IMR-90 (cell line): ENCODE measurements at regions not wholly inside any gene's neighbourhood (a gene's known extent, or its start where the extent isn't known, plus 50 kb on each side); places are given as distances from the start of the nearest gene placed in this dataset.

Experiments
- ATAC-seq: fragments of 200-7000 bp; cut with Tn5 transposase; 2 replicates; pipeline ENCODE4 v1.9.1; 2020; ENCODE audit warnings: low read depth, mild to moderate bottlenecking, moderate library complexity
- BruUV-seq: library from RNA; stranded (reverse); fragments of 400-500 nt; replicated peaks from 2 replicates; lab custom pipeline; 2021; lab: Mats Ljungman, UMichigan
- CTCF ChIA-PET: fragments of 300-600 bp; formaldehyde crosslinking; extraction: SDS; loops from one replicate; lab custom pipeline; 2021; ENCODE audit warnings: antibody characterized with exemption; lab: Yijun Ruan, JAX
- POLR2A ChIA-PET: fragments of 300-600 bp; sonication (Branson Sonifier 250); formaldehyde crosslinking; loops from one replicate; lab custom pipeline; 2022; ENCODE audit warnings: antibody characterized with exemption; ENCODE audit not compliant: unreplicated experiment; lab: Charles Lee
- DNase-seq: peaks from one replicate; pipeline ENCODE4 v3.0.0; 2013
- H2AFZ ChIP-seq: replicated peaks from 2 replicates; pipeline ENCODE3; 2013; ENCODE audit warnings: low read length, mild to moderate bottlenecking; ENCODE audit not compliant: poor library complexity
- H2AK5ac ChIP-seq: 2 replicates; pipeline ENCODE4 v1.6.1; 2013; ENCODE audit warnings: low read depth, low read length, inconsistent platforms
- H2AK9ac ChIP-seq: replicated peaks from 2 replicates; pipeline ENCODE3; 2013; ENCODE audit warnings: mild to moderate bottlenecking, low read depth, low read length, moderate library complexity; ENCODE audit not compliant: poor library complexity
- H2BK120ac ChIP-seq: 2 replicates; pipeline ENCODE4 v1.6.1; 2013; ENCODE audit warnings: low read depth, low read length, inconsistent platforms
- H2BK15ac ChIP-seq: 3 replicates; pipeline ENCODE4 v1.6.1; 2013; ENCODE audit warnings: low read depth, low read length, inconsistent platforms
- H2BK20ac ChIP-seq: 2 replicates; pipeline ENCODE4 v1.6.1; 2013; ENCODE audit warnings: low read depth, mild to moderate bottlenecking, inconsistent platforms, low read length, moderate library complexity
- H2BK5ac ChIP-seq: 2 replicates; pipeline ENCODE4 v1.6.1; 2013; ENCODE audit warnings: mild to moderate bottlenecking, low read depth, low read length, inconsistent platforms; ENCODE audit not compliant: poor library complexity, severe bottlenecking
- H3K14ac ChIP-seq: replicated peaks from 2 replicates; pipeline ENCODE4 v1.6.1; 2013; ENCODE audit warnings: low read depth, low read length, inconsistent platforms
- H3K18ac ChIP-seq: 2 replicates; pipeline ENCODE4 v1.6.1; 2013; ENCODE audit warnings: low read depth, low read length, control low read depth
- H3K23ac ChIP-seq: 2 replicates; pipeline ENCODE4 v1.6.1; 2013; ENCODE audit warnings: low read depth, low read length, inconsistent platforms
- H3K27ac ChIP-seq: 2 replicates; pipeline ENCODE4 v1.5.1; 2013; ENCODE audit warnings: mild to moderate bottlenecking, control low read depth, low read length; ENCODE audit not compliant: insufficient read depth
- H3K27me3 ChIP-seq: 2 replicates; pipeline ENCODE4 v1.6.1; 2013; ENCODE audit warnings: low read length; ENCODE audit not compliant: control insufficient read depth, insufficient read depth
- H3K36me3 ChIP-seq: 2 replicates; pipeline ENCODE4 v1.6.1; 2013; ENCODE audit warnings: low read length, mixed read lengths; ENCODE audit not compliant: control insufficient read depth, insufficient read depth
- H3K4ac ChIP-seq: 2 replicates; pipeline ENCODE4 v1.6.1; 2013; ENCODE audit warnings: low read depth, low read length, inconsistent platforms
- H3K4me1 ChIP-seq: 2 replicates; pipeline ENCODE4 v1.6.1; 2013; ENCODE audit warnings: low read length, mixed read lengths; ENCODE audit not compliant: control insufficient read depth, insufficient read depth
- H3K4me2 ChIP-seq: 2 replicates; pipeline ENCODE4 v1.6.1; 2013; ENCODE audit warnings: low read depth, mild to moderate bottlenecking, control low read depth, low read length, moderate library complexity
- H3K4me3 ChIP-seq: 2 replicates; pipeline ENCODE4 v1.5.1; 2013; ENCODE audit warnings: low read depth, mild to moderate bottlenecking, control low read depth, low read length, moderate library complexity; ENCODE audit not compliant: insufficient read depth
- H3K56ac ChIP-seq: 2 replicates; pipeline ENCODE4 v1.6.1; 2013; ENCODE audit warnings: low read length, inconsistent platforms; ENCODE audit not compliant: insufficient read depth; ENCODE audit errors: extremely low read depth
- H3K79me1 ChIP-seq, 2 experiments: 2 replicates each; pipeline ENCODE4 v1.6.1; 2013; ENCODE audit warnings: low read length in 2 of 2, inconsistent platforms in 1 of 2, low read depth in 1 of 2
- H3K9ac ChIP-seq: 2 replicates; pipeline ENCODE4 v1.6.1; 2013; ENCODE audit warnings: low read depth, low read length, control low read depth
- H3K9me1 ChIP-seq: 2 replicates; pipeline ENCODE4 v1.6.1; 2013; ENCODE audit warnings: low read length, inconsistent platforms; ENCODE audit not compliant: insufficient read depth
- H3K9me3 ChIP-seq: 2 replicates; pipeline ENCODE4 v1.6.1; 2013; ENCODE audit warnings: low read length; ENCODE audit not compliant: control insufficient read depth, insufficient read depth
- H4K20me1 ChIP-seq: 2 replicates; pipeline ENCODE4 v1.6.1; 2013; ENCODE audit warnings: low read length, inconsistent platforms; ENCODE audit not compliant: insufficient read depth
- H4K5ac ChIP-seq: 2 replicates; pipeline ENCODE4 v1.6.1; 2013; ENCODE audit warnings: mild to moderate bottlenecking, low read depth, low read length, control low read depth
- H4K8ac ChIP-seq, 2 experiments: 2 replicates each; pipeline ENCODE4 v1.6.1; 2013; ENCODE audit warnings: low read depth in 2 of 2, low read length in 2 of 2, control low read depth in 1 of 2, inconsistent platforms in 1 of 2
- H4K91ac ChIP-seq: 2 replicates; pipeline ENCODE4 v1.6.1; 2013; ENCODE audit warnings: low read depth, low read length, inconsistent platforms; ENCODE audit not compliant: insufficient read depth
- CEBPB ChIP-seq: IDR thresholded peaks from 2 replicates; pipeline ENCODE4 v1.6.1; 2012; ENCODE audit warnings: low read depth, low read length, improper control_type of control experiment
- MAZ ChIP-seq: IDR thresholded peaks from 2 replicates; pipeline ENCODE4 v1.6.1; 2012; ENCODE audit warnings: low read depth, mild to moderate bottlenecking, low read length, improper control_type of control experiment, moderate library complexity, borderline replicate concordance
- POLR2A ChIP-seq: IDR thresholded peaks from 2 replicates; pipeline ENCODE4 v1.6.1; 2012; ENCODE audit warnings: mild to moderate bottlenecking, low read depth, low read length
- WGBS, 2 experiments: methylation state at CpG; one replicate each; pipeline versions ENCODE4 v1.1.5 to v1.1.7; 2013; ENCODE audit warnings: missing lambda C conversion rate in 2 of 2; ENCODE audit not compliant: insufficient read length in 1 of 2; ENCODE audit errors: extremely low coverage in 2 of 2; 5-methylcytosine and 5-hydroxymethylcytosine counted together
- dilution Hi-C: fragments of 300-500 bp; cut with HindIII; formaldehyde crosslinking; loops from one replicate; pipeline ENCODE4 v1.14.3; 2018; ENCODE audit warnings: low sequenced_read_pairs; ENCODE audit not compliant: unreplicated experiment
- in situ Hi-C: fragments of 300-500 bp; cut with MboI; formaldehyde crosslinking; loops from 3 replicates; pipeline ENCODE4 v1.14.3; 2019; ENCODE audit warnings: low sequenced_read_pairs, inconsistent platforms, mixed read lengths
- intact Hi-C: fragments of 100-400 bp; cut with micrococcal nuclease; formaldehyde crosslinking; loops from 2 replicates; pipeline ENCODE4 v1.10.0; 2022
- TF ChIP-seq, protein P1 (sequence below): fragments of 150-350 bp; IDR thresholded peaks from 2 replicates; pipeline ENCODE4 v1.6.1; 2016; ENCODE audit warnings: low read depth, mild to moderate bottlenecking, low read length, moderate library complexity, borderline replicate concordance
- TF ChIP-seq, protein P2 (sequence below): conservative IDR thresholded peaks from 2 replicates; pipeline ENCODE4 v1.5.1; 2012; ENCODE audit warnings: mild to moderate bottlenecking, low read depth, low read length, improper control_type of control experiment

DNA sequence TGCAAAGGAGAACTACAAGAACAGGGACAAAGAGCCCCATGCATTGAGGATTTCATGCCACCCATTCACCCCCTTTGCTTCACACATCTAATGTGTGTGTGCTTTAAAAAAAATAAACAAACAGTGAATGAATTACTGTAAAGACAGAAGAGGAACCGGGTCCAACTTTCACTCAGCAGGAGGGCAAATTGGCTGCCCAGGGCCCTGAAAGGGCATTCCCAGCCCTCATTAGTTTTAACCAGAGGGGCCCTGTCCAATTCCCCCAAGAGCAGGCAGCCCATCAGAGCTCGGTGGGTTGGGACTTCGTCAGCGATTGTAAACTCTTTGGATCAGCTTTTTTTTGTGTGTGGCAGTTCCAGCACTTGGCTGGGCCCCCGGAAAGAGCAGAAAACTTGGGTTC is 73.6 kb upstream of the PDZD8 start:
- Histone ChIP-seq H2BK20ac (no peak overlapping the region), H2BK120ac (no peak overlapping the region), H4K20me1 (no peaks in the 10 kb centered on the region), H3K36me3 (no peaks in the 10 kb centered on the region), H2AFZ (no peak overlapping the region), H2AK9ac (no peak overlapping the region), H3K79me1 (no peaks in the 10 kb centered on the region), H2BK5ac (no peak overlapping the region), H3K56ac (no peak overlapping the region), H3K9me1 (no peaks in the 10 kb centered on the region), H3K14ac (no peak overlapping the region), H3K4me2 (no peak overlapping the region), H4K91ac (no peak overlapping the region), H3K27me3 (no peaks in the 10 kb centered on the region), H3K9me3 (no peaks in the 10 kb centered on the region), H3K4me1 (no peaks in the 10 kb centered on the region), H4K5ac (no peak overlapping the region), H3K18ac (no peak overlapping the region), H3K4ac (no peak overlapping the region), H3K23ac (no peak overlapping the region), H4K8ac (no peak overlapping the region), H3K27ac (no peak overlapping the region), H2BK15ac (no peak overlapping the region), H3K9ac (no peak overlapping the region), H2AK5ac (no peak overlapping the region), H3K4me3 (no peak overlapping the region)
- BruUV-seq = no TSS peak
- ATAC-seq = no peak
- POLR2A ChIA-PET = no interaction called here
- CTCF ChIA-PET = no interaction called here
- TF ChIP-seq, protein P1, sequence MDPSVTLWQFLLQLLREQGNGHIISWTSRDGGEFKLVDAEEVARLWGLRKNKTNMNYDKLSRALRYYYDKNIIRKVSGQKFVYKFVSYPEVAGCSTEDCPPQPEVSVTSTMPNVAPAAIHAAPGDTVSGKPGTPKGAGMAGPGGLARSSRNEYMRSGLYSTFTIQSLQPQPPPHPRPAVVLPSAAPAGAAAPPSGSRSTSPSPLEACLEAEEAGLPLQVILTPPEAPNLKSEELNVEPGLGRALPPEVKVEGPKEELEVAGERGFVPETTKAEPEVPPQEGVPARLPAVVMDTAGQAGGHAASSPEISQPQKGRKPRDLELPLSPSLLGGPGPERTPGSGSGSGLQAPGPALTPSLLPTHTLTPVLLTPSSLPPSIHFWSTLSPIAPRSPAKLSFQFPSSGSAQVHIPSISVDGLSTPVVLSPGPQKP = no peak
- TF ChIP-seq MAZ = no peak
- TF ChIP-seq POLR2A = no peak
- TF ChIP-seq, protein P2, sequence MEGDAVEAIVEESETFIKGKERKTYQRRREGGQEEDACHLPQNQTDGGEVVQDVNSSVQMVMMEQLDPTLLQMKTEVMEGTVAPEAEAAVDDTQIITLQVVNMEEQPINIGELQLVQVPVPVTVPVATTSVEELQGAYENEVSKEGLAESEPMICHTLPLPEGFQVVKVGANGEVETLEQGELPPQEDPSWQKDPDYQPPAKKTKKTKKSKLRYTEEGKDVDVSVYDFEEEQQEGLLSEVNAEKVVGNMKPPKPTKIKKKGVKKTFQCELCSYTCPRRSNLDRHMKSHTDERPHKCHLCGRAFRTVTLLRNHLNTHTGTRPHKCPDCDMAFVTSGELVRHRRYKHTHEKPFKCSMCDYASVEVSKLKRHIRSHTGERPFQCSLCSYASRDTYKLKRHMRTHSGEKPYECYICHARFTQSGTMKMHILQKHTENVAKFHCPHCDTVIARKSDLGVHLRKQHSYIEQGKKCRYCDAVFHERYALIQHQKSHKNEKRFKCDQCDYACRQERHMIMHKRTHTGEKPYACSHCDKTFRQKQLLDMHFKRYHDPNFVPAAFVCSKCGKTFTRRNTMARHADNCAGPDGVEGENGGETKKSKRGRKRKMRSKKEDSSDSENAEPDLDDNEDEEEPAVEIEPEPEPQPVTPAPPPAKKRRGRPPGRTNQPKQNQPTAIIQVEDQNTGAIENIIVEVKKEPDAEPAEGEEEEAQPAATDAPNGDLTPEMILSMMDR = no peak
- TF ChIP-seq CEBPB = no peak
- 0% methylated on average over 1 of the region's 5 CpGs; no CpG with 5 or more reads in 1 of the 2 experiments for WGBS, 2 experiments
- dilution Hi-C loops (no loop called here), in situ Hi-C loops (no loop called here), intact Hi-C loops (loop anchor here (10.0 kb wide), 1 partner anchor 234 kb away; no protein-coding TSS in a partner anchor)
- DNase-seq = no peak
